Adrenal gland (tissue), 9 donors: ENCODE measurements at regions not wholly inside any gene's neighbourhood (a gene's known extent, or its start where the extent isn't known, plus 50 kb on each side); places are given as distances from the start of the nearest gene placed in this dataset.

ENCODE experiments used
- DNase-seq, 7 donors: peaks; one replicate each; pipeline ENCODE4 v3.0.0-alpha.2; 2019 to 2020
- H3K27ac ChIP-seq, 5 donors: fragments of 200-600 bp; sonication (generic) in 4 of 5; 1 replicate in 3 of 5; 2 replicates in 2 of 5; pipeline versions ENCODE4 v1.5.1 to v1.8.0; 2016 to 2020; ENCODE audit warnings: mild to moderate bottlenecking in 1 of 5
- H3K27me3 ChIP-seq: fragments of 200-600 bp; 2 replicates; pipeline ENCODE4 v1.8.0; 2021
- H3K36me3 ChIP-seq, 2 donors: fragments of 200-600 bp; replicated peaks in 1 of 2; 1 replicate in 1 of 2; 2 replicates in 1 of 2; pipeline versions ENCODE4 v1.5.1 to v1.8.0; 2018 to 2022
- H3K4me1 ChIP-seq, 2 donors: fragments of 200-600 bp; replicated peaks in 1 of 2; 1 replicate in 1 of 2; 2 replicates in 1 of 2; pipeline versions ENCODE4 v1.5.1 to v1.8.0; 2018 to 2021
- H3K4me3 ChIP-seq, 4 donors: fragments of 200-600 bp; sonication (generic) in 3 of 4; one replicate each; pipeline ENCODE4 v1.5.1; 2016 to 2018
- H3K9me3 ChIP-seq, 3 donors: fragments of 200-600 bp; sonication (generic) in 1 of 3; replicated peaks in 1 of 3; 1 replicate in 2 of 3; 2 replicates in 1 of 3; pipeline versions ENCODE4 v1.5.1 to v1.8.0; 2016 to 2021
- POLR2A ChIP-seq, 2 donors: fragments of 450-650 bp; IDR thresholded peaks; one replicate each; pipeline ENCODE4 v1.6.1; 2017; ENCODE audit warnings: antibody characterized with exemption in 2 of 2, mild to moderate bottlenecking in 2 of 2, moderate library complexity in 1 of 2
- WGBS, 4 donors: extraction: QIAGEN DNeasy Blood & Tissue Kit in 2 of 4; methylation state at CpG; one replicate each; pipeline versions ENCODE4 v1.1.5 to v1.1.7; 2013 to 2017; 5-methylcytosine and 5-hydroxymethylcytosine counted together
- intact Hi-C, 2 donors: fragments of 100-400 bp; cut with DNase I; formaldehyde crosslinking; loops; one replicate each; pipeline versions ENCODE4 v1.14.1 to v1.15.0; 2022 to 2023
- TF ChIP-seq, protein P1 (sequence below), 6 experiments: fragments of 450-650 bp in 4 of 6; fragments of 200-600 bp in 2 of 6; sonication (generic) in 1 of 6; IDR thresholded peaks; 1 replicate in 5 of 6; 2 replicates in 1 of 6; pipeline versions ENCODE4 v1.5.1 to v1.8.0; 2016 to 2021; ENCODE audit warnings: antibody characterized with exemption in 6 of 6, mild to moderate bottlenecking in 2 of 6, moderate library complexity in 1 of 6
- donor health status: healthy with polysubstance abuse.
- donor health status: Bipolar disorder and iron deficiency.
- donor health status: DM: yes; HTN: yes; CAD: no.
- donor health status: DM: no; HTN: no; CAD: no.
- donor health status: DM: no; HTN: no; CAD: no.

DNA sequence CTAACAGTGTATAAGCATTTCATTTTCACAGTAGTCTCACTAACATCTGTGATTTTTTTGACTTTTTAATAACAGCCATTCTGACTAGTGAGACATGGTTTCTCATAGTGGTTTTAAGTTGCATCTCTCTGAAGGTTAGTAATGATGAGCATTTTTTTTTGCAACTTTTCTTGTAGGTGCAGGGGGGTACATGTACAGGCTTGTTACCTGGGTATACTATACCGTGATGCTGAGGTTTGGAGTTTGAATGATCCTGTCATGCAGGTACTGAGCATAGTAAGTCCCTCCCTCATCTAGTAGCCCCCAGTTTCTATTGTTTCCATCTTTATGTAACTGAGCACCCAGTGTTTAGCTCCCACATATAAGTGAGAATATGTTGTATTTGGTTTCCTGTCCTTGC, 444.6 kb upstream of the DAB2 start:
- no peaks in the 10 kb centered on the region for H3K4me1 ChIP-seq
- no peak overlapping the region for H3K27ac ChIP-seq
- intact Hi-C loops: no loop called here
- H3K36me3 ChIP-seq: no peaks in the 10 kb centered on the region
- no peak for DNase-seq
- no peaks in the 10 kb centered on the region for H3K9me3 ChIP-seq
- no peaks in the 10 kb centered on the region for H3K27me3 ChIP-seq
- H3K4me3 ChIP-seq: no peak overlapping the region
- 64 to 71% (median 69%) methylated on average over 1 of the region's 1 CpG for WGBS, 4 donors
- TF ChIP-seq POLR2A (IDR thresholded peaks at IDR 0.05): no peak
- TF ChIP-seq, protein P1, sequence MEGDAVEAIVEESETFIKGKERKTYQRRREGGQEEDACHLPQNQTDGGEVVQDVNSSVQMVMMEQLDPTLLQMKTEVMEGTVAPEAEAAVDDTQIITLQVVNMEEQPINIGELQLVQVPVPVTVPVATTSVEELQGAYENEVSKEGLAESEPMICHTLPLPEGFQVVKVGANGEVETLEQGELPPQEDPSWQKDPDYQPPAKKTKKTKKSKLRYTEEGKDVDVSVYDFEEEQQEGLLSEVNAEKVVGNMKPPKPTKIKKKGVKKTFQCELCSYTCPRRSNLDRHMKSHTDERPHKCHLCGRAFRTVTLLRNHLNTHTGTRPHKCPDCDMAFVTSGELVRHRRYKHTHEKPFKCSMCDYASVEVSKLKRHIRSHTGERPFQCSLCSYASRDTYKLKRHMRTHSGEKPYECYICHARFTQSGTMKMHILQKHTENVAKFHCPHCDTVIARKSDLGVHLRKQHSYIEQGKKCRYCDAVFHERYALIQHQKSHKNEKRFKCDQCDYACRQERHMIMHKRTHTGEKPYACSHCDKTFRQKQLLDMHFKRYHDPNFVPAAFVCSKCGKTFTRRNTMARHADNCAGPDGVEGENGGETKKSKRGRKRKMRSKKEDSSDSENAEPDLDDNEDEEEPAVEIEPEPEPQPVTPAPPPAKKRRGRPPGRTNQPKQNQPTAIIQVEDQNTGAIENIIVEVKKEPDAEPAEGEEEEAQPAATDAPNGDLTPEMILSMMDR (IDR thresholded peaks at IDR 0.05): no peak

DNA sequence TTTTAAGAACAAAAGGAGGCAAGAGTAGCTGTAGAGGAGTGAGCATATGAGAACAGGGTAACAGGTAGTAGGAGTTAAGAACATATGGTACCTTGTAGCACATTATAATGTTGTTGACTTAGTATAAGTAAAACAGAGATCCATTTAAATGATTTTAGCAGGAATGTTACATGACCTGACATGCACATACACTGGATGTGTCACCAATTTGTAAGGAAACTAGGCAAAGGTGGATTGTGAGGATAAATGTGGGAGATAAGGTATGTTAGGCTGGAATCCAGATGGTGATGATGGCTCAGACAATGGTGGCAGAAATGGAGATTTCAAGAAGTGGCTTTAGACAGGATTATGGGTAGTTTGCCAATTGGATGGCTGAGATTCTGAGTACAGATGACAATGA, 443.1 kb upstream of the DAB2 start:
- Histone ChIP-seq H3K27me3 (no peaks in the 10 kb centered on the region), H3K9me3 (no peaks in the 10 kb centered on the region), H3K4me3 (no peak overlapping the region), H3K36me3 (no peaks in the 10 kb centered on the region), H3K27ac (no peak overlapping the region), H3K4me1 (no peaks in the 10 kb centered on the region)
- TF ChIP-seq, protein P1 (IDR thresholded peaks at IDR 0.05): no peak
- DNase-seq: no peak
- intact Hi-C loops: no loop called here

DNA sequence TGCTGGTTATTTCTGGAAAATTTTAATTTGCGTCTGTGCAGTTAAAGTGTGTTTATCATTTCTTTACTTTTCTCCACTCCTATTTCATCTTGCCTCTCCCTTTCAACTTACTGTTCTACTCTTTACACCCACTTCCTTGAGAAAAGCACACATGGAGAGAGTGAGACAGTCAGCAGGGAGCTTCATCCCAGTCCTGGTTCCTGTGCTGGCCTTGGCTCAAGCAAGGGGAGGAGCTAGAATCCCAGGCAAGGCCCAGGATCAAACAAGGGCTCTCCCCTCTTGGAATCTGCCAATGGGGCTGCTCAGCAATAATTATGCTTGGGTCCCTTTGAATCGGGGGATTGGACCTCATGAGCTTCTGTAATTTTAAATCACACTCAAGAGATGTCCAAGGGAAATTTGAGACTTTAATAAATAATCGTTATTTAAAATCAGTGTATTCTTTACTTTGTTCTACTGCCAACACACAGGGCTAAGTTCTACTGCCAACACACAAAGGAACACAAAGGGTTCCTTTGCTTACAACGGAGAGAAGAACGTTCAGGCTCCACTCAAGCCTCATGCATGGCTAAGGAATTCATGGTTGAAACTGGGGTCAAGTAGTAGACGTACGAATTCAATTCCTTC, 439.3 kb upstream of the DAB2 start:
- Histone ChIP-seq H3K4me1 (no peaks in the 10 kb centered on the region), H3K36me3 (no peaks in the 10 kb centered on the region), H3K27me3 (no peaks in the 10 kb centered on the region), H3K9me3 (no peaks in the 10 kb centered on the region), H3K27ac (no peak overlapping the region), H3K4me3 (no peak overlapping the region)
- 70 to 79% (median 75%) methylated on average over 7 of the region's 7 CpGs for WGBS, 4 donors
- intact Hi-C loops: no loop called here
- DNase-seq: no peak
- TF ChIP-seq, protein P1 (IDR thresholded peaks at IDR 0.05): no peak
- TF ChIP-seq POLR2A (IDR thresholded peaks at IDR 0.05): no peak

DNA sequence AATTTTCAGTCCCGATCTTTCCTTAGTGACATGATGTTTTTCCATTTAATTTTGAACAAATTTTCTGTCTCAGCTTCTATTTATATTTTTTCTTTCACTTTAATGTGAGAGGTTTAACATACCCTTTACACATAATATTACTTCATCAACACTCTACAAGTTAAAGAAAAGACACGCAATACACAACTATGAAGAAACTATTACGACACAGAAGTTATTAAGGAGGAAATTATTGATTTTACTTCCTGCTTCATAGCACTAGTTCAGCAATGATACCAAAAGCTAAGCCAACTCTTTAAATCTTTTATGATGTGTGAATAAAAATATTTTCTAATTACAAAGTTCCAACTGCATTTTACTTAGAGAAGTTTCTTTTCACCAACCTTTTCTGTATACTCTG, 432.3 kb upstream of the DAB2 start:
- Histone ChIP-seq H3K9me3 (no peaks in the 10 kb centered on the region), H3K4me3 (no peak overlapping the region), H3K27ac (no peak overlapping the region), H3K4me1 (no peaks in the 10 kb centered on the region), H3K36me3 (no peaks in the 10 kb centered on the region), H3K27me3 (no peaks in the 10 kb centered on the region)
- DNase-seq: no peak
- intact Hi-C loops: no loop called here
- no peak for TF ChIP-seq POLR2A (IDR thresholded peaks at IDR 0.05)
- TF ChIP-seq, protein P1 (IDR thresholded peaks at IDR 0.05): no peak
- WGBS, 4 donors: 70 to 79% (median 77%) methylated on average over 3 of the region's 3 CpGs
